ENCODE measurements at regions not wholly inside any gene's neighbourhood (a gene's known extent, or its start where the extent isn't known, plus 50 kb on each side); places are given as distances from the start of the nearest gene placed in this dataset.
"Not testable (repeated sequence)": the region's sequence is repeated elsewhere in the genome, so short reads cannot be mapped to it uniquely, and the experiment has no call there.

DNA sequence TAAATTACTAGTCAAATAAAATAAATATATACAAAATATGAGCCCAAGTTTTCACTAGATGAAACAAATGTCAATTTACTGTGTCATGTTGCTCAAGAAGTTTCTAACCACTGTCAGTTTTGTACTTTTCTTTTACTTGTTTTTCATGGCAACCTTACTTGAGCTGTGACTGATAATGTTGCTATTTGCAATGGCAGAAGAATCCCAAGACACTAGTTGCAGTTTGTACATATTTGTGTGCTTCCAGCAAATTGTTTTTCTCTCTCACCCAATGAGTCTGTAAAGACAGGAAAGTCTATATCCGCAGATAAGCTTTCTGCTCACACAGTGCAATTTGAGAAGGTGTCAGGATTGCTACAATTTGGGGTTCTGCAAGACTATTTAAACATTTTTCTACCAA lies 338.6 kb upstream of the PCSK5 start:
- H3K27me3 Mint-ChIP-seq (ENCODE audit: unreplicated experiment), result no peaks in the 10 kb centered on the region
- no peak for DNase-seq (ENCODE audit: low spot score)

DNA sequence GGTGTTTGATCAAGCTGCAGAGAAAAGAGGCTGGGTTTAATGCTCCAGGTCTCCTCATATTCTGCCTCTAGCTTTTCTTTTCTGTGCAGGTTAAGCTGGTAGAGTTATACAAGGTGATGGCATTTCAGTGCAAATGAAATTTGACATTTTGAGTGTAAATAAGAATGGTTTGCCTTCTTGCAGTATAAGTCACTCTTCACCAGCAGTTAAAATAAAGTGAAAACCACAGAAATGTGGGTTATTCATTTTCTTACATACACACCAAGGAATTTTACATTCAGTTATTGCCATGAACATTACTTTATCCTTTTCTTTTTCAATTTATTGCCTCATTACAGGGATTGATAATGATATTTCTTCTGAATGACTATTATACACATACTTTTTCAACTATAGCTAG lies 337.5 kb upstream of the PCSK5 start:
- no peaks in the 10 kb centered on the region for H3K9me3 Mint-ChIP-seq (ENCODE audit: unreplicated experiment)
- H3K36me3 Mint-ChIP-seq (ENCODE audit: low read depth, unreplicated experiment), result no peaks in the 10 kb centered on the region
- DNase-seq (ENCODE audit: low spot score), result no peak
- peaks cover 5% of the 10 kb centered on the region for H3K4me1 Mint-ChIP-seq (ENCODE audit: unreplicated experiment)
- H3K4me3 Mint-ChIP-seq (ENCODE audit: unreplicated experiment), result no peak overlapping the region
- TF ChIP-seq, protein P1, sequence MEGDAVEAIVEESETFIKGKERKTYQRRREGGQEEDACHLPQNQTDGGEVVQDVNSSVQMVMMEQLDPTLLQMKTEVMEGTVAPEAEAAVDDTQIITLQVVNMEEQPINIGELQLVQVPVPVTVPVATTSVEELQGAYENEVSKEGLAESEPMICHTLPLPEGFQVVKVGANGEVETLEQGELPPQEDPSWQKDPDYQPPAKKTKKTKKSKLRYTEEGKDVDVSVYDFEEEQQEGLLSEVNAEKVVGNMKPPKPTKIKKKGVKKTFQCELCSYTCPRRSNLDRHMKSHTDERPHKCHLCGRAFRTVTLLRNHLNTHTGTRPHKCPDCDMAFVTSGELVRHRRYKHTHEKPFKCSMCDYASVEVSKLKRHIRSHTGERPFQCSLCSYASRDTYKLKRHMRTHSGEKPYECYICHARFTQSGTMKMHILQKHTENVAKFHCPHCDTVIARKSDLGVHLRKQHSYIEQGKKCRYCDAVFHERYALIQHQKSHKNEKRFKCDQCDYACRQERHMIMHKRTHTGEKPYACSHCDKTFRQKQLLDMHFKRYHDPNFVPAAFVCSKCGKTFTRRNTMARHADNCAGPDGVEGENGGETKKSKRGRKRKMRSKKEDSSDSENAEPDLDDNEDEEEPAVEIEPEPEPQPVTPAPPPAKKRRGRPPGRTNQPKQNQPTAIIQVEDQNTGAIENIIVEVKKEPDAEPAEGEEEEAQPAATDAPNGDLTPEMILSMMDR (IDR thresholded peaks at IDR 0.05; ENCODE audit: unreplicated experiment), result no peak
- no peak overlapping the region for H3K27ac Mint-ChIP-seq (ENCODE audit: unreplicated experiment)
- no peaks in the 10 kb centered on the region for H3K27me3 Mint-ChIP-seq (ENCODE audit: unreplicated experiment)

More for the DNA sequence above, 338.6 kb upstream of the PCSK5 start:
- H3K4me3 Mint-ChIP-seq (ENCODE audit: unreplicated experiment), result no peak overlapping the region
- H3K4me1 Mint-ChIP-seq (ENCODE audit: unreplicated experiment), result peaks cover 5% of the 10 kb centered on the region
- H3K27ac Mint-ChIP-seq (ENCODE audit: unreplicated experiment), result no peak overlapping the region
- TF ChIP-seq, protein P1 (IDR thresholded peaks at IDR 0.05; ENCODE audit: unreplicated experiment), result no peak
- no peaks in the 10 kb centered on the region for H3K9me3 Mint-ChIP-seq (ENCODE audit: unreplicated experiment)
- H3K36me3 Mint-ChIP-seq (ENCODE audit: low read depth, unreplicated experiment), result no peaks in the 10 kb centered on the region

DNA sequence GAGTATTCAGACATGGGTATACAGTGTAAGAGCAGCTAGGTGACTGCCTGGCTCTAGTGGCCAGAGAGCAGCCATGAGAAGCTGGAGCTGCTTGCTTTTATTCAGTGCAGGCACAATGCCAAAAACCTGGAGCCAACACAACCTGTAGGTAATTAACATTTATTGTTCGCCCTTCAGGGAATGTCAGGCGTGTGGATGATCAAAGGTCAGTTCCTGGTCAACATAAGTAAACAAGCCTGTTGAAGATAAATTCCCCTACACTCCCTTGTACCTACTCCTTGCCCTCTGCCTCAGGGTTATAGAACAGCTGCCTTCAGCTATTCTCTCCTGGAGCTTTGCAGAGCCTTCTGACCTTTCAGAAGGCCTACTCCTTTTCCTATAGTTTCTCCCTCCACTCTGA lies 323.7 kb upstream of the PCSK5 start:
- DNase-seq (ENCODE audit: low spot score); H3K9me3 Mint-ChIP-seq (ENCODE audit: unreplicated experiment); H3K27me3 Mint-ChIP-seq (ENCODE audit: unreplicated experiment); H3K27ac Mint-ChIP-seq (ENCODE audit: unreplicated experiment); H3K36me3 Mint-ChIP-seq (ENCODE audit: low read depth, unreplicated experiment); H3K4me1 Mint-ChIP-seq (ENCODE audit: unreplicated experiment); H3K4me3 Mint-ChIP-seq (ENCODE audit: unreplicated experiment): not testable (repeated sequence)

DNA sequence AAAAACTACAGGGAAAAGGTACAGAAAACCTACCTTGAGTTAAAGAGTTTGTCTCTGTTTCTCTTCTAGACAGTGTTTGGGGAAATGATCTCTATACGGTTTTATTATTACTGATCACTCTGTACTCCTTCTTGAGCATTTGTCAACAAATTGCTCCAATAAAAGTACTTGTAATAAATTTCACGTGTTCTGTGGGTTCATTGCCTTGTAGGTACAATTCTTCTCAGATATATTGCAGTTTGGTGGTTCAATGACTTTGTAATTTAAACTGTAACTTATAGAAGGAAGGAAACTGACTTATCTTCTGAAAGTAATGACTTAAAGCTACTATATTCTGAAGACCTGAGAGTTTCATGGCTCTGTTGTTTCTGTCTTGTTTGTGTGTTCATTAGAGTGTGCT lies 319.9 kb upstream of the PCSK5 start:
- Mint-ChIP-seq H3K27ac (ENCODE audit: unreplicated experiment) (no peak overlapping the region), H3K4me1 (ENCODE audit: unreplicated experiment) (peaks cover 2% of the 10 kb centered on the region), H3K4me3 (ENCODE audit: unreplicated experiment) (no peak overlapping the region), H3K27me3 (ENCODE audit: unreplicated experiment) (peaks cover 1% of the 10 kb centered on the region), H3K9me3 (ENCODE audit: unreplicated experiment) (no peaks in the 10 kb centered on the region), H3K36me3 (ENCODE audit: low read depth, unreplicated experiment) (no peaks in the 10 kb centered on the region)
- DNase-seq (ENCODE audit: low spot score), result no peak
- TF ChIP-seq, protein P1 (IDR thresholded peaks at IDR 0.05; ENCODE audit: unreplicated experiment), result no peak

DNA sequence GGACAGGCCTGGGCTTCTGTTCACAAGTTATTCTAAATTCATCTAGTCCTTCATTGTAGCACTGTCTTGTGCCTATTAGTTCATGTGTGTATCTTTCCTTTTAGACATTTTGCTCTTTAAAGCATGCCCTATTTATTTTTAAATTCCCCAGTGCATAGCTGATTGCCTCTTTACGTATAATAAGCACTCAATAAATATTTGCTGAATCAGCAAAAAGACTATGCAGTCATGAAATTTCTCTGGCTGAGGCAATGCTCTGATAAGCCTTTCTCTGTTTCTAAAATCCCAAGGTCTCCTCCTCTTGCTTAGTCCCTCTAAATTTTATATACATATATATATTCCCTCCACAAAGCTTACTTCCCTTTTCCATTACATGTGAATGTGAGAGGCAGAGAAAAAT lies 315.9 kb upstream of the PCSK5 start:
- no peak overlapping the region for H3K27ac Mint-ChIP-seq (ENCODE audit: unreplicated experiment)
- H3K36me3 Mint-ChIP-seq (ENCODE audit: low read depth, unreplicated experiment), result no peaks in the 10 kb centered on the region
- no peak overlapping the region for H3K4me3 Mint-ChIP-seq (ENCODE audit: unreplicated experiment)
- H3K4me1 Mint-ChIP-seq (ENCODE audit: unreplicated experiment), result peaks cover 2% of the 10 kb centered on the region
- peaks cover 2% of the 10 kb centered on the region for H3K27me3 Mint-ChIP-seq (ENCODE audit: unreplicated experiment)
- no peaks in the 10 kb centered on the region for H3K9me3 Mint-ChIP-seq (ENCODE audit: unreplicated experiment)
- TF ChIP-seq, protein P1 (IDR thresholded peaks at IDR 0.05; ENCODE audit: unreplicated experiment), result no peak
- DNase-seq (ENCODE audit: low spot score), result no peak

DNA sequence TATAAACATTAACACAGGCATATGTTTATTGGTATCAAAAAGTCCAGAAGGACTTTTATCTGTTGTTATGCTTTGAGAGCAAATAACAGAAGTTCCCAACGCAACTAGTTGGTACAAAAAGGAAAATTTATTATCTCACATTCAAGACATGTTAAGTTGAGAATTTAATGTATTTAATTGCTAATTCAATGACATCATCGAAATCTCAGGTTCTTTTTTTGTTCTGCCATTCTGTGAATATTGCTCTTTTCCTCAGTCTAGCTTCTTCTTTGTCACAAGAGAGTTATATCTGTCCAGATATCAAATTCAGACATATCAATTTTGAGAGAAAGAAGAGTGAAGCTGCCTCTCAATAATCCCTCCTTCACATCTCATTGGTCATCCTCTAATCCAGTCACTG lies 307.6 kb upstream of the PCSK5 start:
- H3K36me3 Mint-ChIP-seq (ENCODE audit: low read depth, unreplicated experiment), result no peaks in the 10 kb centered on the region
- H3K27ac Mint-ChIP-seq (ENCODE audit: unreplicated experiment), result no peak overlapping the region
- DNase-seq (ENCODE audit: low spot score), result no peak
- H3K27me3 Mint-ChIP-seq (ENCODE audit: unreplicated experiment), result peaks cover under 1% of the 10 kb centered on the region
- no peaks in the 10 kb centered on the region for H3K9me3 Mint-ChIP-seq (ENCODE audit: unreplicated experiment)
- TF ChIP-seq, protein P1 (IDR thresholded peaks at IDR 0.05; ENCODE audit: unreplicated experiment), result no peak
- H3K4me1 Mint-ChIP-seq (ENCODE audit: unreplicated experiment), result no peaks in the 10 kb centered on the region
- no peak overlapping the region for H3K4me3 Mint-ChIP-seq (ENCODE audit: unreplicated experiment)

All from endothelial cell (in vitro differentiated cells).